ENCODE measurements at regions not wholly inside any gene's neighbourhood (a gene's known extent, or its start where the extent isn't known, plus 50 kb on each side); places are given as distances from the start of the nearest gene placed in this dataset.

DNA sequence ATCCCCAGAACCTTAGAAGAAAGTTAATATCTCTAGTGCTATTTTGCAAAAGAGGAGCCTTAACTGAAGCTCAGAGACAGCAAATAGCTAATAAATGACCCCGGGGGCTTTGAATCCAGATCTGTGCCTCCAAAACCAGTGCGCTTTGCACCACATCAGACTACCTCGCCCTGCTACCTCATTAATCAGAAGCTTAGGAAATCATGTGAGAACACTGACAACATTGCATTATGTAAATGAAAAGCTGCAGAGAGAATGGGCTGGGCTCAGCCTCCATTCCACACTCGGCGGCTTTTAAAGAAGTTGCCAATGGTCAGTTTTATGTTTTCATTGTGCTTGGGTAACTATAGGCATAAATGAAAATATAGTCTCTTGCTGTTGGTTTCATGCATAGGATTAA is 54.0 kb upstream of the STMND1 start:
- no peak for DNase-seq

- DNase-seq, result no peak
Measured at GRCh38 chr6:17045581-17046322, 56.1 kb upstream of the STMND1 start.

GRCh38 chr6:17043148-17043522 is 58.7 kb upstream of the STMND1 start:
- DNase-seq, result no peak

DNA sequence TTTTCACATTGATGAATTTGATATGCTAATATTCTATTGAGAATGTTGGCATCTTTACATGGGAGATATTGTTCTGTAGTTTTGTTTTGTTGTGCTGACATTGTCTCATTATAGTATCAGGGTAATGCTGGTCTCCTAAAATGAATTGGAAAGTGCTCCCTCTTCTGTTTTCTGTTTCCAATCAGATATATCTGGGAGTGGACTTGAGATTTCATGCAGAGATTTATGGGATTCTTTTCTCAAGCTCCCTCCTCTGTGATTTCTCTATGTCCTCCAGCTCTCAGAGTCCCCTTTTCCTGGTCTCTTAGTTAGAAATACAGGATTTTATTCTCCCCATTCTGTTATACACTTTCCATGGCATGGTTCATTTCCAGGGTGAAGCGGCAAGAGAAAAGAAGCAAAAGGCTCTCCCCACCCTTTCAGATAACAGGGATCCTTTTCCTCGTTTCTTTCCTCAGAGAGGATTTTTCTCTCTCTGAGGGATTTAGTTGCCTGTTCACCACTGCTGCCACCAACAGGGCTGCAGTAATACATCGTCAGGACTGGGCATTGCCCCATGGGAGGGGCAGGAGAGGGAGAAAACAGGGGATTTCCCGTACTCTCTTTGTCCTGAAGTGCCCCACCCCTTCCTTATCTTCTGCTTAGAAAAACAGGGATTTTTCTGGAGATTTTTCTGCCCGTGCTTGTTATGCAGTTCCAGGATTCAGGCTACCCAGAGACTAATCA is 59.3 kb upstream of the STMND1 start:
- no peak for DNase-seq

DNA sequence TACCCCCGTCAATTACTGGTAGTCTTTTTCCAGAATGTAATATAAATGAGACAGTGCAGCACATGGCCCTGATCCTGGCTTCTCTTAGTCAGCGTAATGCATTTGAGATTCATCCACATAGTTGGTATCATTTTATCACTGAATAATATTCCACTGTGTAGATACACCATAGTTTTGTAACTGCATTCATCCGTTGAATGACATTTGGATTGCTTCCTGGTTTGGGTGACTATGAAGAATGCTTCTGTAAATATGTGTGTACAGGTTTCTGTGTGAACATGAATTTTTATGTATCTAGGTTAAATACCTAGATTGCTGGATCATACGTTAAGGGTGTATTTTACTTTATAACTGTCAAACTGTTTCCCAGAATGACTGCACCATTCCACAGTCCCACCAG is 62.6 kb upstream of the STMND1 start:
- no peak for DNase-seq

DNA sequence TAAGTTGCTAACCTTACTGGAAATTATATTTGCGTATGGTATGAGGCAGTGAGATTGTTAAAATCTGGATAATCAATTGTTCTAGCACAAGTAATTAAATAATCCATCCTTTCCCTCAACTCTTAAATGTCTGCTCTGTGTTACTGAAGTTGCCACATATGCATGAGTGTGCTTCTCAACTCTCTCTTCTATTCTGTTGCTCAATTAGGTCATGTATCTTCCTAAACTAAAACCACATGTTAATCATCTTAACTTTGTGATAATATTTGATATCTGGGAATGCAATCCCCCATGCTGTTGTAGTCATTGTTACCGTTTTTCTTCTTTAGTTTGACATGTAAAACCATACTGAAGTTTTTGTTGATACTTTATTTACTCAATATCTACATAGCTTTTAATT is 63.5 kb upstream of the STMND1 start:
- no peak for DNase-seq

DNA sequence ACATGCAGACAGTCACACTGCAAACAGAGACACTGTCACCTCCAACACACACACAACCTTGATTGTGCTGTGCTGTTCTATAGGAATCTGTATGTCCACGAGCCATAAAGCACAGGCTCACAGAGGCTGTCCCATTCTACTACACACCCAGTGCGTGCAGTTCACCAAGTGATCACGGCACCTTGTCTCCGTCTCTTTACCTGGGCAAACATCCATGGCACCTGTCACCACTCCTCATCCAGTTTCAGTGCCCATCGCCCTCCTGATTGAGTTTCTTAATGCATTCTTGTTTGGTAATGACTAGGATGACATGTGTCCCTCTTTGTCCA is 65.8 kb upstream of the STMND1 start:
- DNase-seq, result no peak

GRCh38 chr6:17035257-17036064 is 66.4 kb upstream of the STMND1 start:
- no peak for DNase-seq

DNA sequence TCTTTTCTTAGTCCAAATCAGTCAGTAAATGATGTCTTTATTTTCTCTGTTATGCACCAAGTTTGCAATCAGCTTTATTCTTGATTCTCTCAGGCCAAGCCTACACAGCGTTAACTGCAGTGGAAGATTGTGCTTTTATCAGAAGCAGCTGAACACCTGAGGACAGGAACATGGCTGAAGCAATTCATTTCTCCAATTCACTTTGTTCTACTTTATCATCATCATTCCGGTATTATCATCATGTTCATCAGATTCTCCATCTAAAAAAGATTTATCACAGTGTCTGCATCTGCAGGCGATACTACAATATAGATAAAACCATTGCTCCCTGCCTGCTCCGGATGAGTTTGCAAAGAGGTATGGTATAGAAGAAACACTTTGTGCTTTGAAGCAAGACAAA is 68.1 kb upstream of the STMND1 start:
- no peak for DNase-seq

- DNase-seq, result peak; percentile 89
Measured at GRCh38 chr6:17032988-17033634, 68.7 kb upstream of the STMND1 start.

DNA sequence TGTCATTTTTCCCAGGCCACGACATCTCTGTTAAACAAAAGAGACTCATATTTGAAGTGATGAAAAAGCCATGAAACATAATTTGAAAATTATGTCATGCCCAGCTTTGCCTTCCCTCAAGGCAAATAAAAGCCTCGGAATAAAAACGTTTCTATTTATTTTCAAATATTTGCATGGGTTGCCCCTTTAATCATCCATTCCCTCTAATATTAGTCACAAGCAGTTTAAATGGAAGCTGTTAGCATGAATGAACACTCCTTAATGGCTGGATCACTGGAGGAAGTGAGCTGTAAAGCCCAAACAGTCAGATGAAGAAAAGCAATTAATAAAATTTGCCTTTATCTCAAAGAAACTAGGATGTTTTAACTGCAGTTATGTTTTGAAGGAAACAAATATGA is 69.3 kb upstream of the STMND1 start:
- no peak for DNase-seq

DNA sequence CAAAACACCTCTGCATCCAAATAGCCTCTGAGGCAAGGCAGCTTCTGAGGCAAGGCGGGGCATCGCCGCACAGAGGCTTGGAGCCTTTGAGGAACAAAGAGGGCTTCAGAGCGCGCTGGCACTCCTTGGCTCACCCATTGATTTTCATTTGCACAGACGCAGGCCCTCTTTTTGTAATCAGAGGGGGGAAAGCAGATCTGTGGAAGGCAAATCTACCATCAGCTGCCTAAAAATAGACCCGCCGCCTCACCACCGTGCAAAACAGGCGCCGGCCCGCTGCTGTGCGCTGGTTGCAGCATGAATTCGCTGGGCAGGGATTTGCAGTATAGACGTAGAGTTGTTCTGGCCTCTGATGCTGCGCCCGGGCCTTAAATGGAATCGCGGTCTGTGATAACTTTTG is 69.9 kb upstream of the STMND1 start:
- DNase-seq, result no peak

DNA sequence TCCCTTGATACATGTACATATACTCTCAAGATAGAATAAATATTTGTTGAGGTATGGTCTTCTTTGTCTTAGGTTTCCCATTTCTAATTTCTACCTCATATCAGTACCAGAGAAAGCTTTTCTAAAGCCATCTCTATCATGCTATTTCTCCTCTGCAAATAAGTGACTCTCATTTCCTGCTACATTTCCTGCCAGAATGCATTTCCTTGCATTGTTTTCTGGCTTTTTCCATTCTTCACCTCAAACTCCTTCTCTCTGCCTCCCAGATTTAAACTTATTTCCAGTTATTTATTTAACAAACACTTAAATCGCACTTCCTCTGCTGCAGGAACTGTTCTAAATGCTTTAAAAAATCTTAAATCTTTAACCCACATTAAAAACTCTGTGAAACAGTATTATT is 74.4 kb upstream of the STMND1 start:
- no peak for DNase-seq

DNA sequence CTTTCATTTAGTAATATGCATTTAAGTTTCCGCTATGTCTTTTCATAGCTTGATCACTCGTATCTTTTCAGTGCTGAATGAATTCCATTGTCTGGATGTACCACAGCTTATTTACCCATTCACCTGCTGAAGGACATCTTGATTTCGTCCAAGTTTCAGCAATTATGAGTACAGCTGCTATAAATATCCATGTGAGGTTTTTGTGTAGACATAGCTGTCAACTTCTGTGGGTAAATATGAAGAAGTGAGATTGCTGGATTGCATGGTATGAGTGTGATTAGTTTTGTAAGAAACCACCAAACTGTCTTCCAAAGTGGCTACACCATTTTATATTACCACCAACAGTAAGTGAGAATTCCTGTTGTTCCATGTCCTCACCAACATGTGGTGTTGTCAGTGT is 79.2 kb upstream of the STMND1 start:
- no peak for DNase-seq

GRCh38 chr6:17021539-17021889 is 80.3 kb upstream of the STMND1 start:
- DNase-seq, result no peak

DNA sequence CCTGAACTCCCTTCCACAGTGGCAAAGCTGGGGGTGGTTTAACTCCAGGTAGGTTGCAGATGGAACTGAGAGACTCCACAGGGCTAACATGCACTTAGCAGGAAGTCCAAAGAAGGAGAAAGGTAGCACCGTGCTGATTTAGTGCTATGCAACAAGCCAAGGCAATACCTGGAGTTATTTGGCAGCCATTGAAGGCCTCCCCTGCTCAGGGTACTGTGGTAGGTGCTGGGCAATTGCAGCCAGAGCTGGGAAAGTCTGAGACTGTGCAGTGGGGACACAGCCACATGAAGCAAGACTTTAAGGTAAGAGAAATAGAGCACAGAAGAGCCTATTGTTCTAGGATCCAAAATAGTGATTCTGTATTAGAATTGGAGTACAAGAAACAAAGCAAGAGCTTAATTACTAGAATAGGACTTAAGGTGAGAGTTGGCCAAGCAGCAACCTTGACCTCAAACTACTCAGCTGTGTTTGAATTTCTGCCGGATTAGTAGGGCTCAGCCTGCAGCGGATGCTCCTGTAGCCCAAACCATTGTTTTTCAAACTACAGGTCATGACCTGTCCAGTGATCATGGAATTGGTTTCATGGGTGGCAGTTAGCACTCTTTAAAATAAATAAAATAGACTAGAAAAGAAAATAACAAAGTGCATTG is 80.8 kb upstream of the STMND1 start:
- DNase-seq, result no peak

DNA sequence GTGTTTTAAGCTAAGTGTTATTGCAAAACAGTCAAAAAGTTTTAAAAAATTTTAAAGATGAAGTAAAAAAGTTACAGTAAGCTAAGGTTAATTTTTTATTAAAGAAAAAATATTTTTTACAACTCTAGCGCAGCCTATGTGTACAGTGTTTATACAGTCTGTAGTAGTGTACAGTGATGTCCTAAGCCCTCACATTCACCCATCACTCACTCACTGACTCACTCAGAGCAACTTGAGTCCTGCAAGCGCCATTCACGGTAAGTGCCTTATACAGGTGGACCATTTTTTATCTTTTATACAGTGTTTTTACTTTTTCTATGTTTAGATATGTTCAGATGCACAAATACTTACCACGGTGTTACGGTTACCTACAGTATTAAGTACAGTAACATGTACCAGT is 83.4 kb upstream of the STMND1 start:
- no peak for DNase-seq

DNA sequence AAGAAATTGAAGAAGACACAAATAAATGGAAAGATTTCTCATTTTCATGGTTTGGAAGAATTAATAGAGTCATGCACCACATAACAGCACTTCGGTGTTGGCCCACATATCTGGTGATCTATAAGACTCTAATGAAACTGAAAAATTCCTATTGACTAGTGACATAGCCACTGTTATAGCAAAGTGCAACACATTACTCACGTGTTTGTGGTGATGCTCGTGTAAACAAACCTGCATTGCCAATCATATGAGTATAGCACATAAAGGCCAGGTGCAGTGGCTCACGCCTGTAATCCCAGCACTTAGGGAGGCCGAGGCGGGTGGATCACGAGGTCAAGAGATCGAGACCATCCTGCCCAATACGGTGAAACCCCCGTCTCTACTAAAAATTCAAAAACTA is 84.4 kb upstream of the STMND1 start:
- DNase-seq, result no peak

GRCh38 chr6:17015551-17016381 is 86.1 kb upstream of the STMND1 start:
- peak; percentile 77 for DNase-seq

GRCh38 chr6:17015144-17015543 is 86.7 kb upstream of the STMND1 start:
- no peak for DNase-seq

- DNase-seq, result no peak
Measured at GRCh38 chr6:17013701-17014100, 88.1 kb upstream of the STMND1 start.

Data from right hindlimb (tissue), 1 donor.